ENCODE measurements at regions not wholly inside any gene's neighbourhood (a gene's known extent, or its start where the extent isn't known, plus 50 kb on each side); places are given as distances from the start of the nearest gene placed in this dataset.

- TF ChIP-seq GATA3 (IDR thresholded peaks at IDR 0.05; ENCODE audit: low read depth, low read length), result no peak
- no peak for TF ChIP-seq GATA2 (IDR thresholded peaks at IDR 0.05; ENCODE audit: low read depth, low read length)
These were observed 209.2 kb upstream of the SHH start for GRCh38 chr7:156021471-156021870.

GRCh38 chr7:156020566-156020965 lies 208.3 kb upstream of the SHH start:
- TF ChIP-seq GATA2 (IDR thresholded peaks at IDR 0.05; ENCODE audit: low read depth, low read length) (no peak), GATA3 (IDR thresholded peaks at IDR 0.05; ENCODE audit: low read depth, low read length) (no peak)

DNA sequence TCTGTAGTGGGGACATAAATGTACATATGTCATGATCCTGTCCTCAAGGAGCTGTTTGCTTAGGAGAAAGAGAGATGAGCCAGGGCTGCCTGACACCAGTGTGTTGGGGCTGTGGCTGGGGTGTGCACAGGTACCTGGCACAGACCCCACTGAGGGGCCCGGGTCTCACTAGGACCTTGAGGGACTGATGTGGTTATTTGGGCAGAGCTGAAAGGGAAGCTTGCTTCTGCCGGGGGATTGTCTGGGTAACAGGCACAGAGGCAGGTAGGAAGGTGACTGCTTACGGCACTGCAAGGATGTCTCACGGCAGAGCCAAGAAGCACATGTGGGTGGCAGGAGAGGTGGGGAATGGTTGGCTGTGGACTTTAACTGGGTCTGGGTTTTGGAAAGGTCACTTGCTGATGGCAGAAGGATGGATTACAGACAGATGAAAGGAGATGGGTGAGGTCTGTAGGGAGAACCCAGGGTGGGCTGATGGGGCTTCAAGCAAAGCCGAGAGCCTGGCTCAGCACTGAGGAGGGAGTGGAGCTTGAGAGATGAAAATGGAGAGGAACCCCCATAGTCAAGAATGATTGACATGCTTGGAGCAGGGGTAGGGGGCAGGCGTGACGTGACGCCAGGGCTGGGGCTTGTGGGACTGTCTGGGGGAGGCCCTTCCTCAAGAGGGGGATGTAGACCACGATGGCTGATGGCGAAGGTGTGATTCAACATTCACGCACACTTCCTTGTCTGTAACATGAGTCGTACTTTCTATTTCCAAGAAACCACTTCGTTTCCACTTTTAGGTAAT lies 207.7 kb upstream of the SHH start:
- TF ChIP-seq GATA3 (IDR thresholded peaks at IDR 0.05; ENCODE audit: low read depth, low read length), result no peak
- TF ChIP-seq GATA2 (IDR thresholded peaks at IDR 0.05; ENCODE audit: low read depth, low read length), result no peak

DNA sequence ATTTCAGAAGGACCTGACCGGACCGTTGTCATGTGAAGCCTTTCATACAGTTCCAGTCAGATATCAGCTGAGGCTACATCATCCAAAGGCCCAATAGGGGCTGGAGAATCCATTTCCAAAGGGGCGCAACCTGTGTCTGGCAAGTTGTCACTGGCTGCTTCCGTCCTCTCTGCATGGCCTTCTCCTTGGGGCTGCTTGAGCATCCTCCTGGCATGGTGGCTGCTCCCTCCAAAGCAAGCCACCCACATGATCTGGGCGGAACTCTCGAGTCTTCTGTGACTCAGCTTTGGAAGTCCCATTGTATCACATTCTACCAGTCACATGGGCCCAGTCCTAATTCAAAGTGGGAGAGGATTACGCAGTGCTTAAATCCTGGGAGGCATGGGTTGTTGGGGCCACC lies 207.0 kb upstream of the SHH start:
- TF ChIP-seq GATA2 (IDR thresholded peaks at IDR 0.05; ENCODE audit: low read depth, low read length), result no peak
- no peak for TF ChIP-seq GATA3 (IDR thresholded peaks at IDR 0.05; ENCODE audit: low read depth, low read length)

DNA sequence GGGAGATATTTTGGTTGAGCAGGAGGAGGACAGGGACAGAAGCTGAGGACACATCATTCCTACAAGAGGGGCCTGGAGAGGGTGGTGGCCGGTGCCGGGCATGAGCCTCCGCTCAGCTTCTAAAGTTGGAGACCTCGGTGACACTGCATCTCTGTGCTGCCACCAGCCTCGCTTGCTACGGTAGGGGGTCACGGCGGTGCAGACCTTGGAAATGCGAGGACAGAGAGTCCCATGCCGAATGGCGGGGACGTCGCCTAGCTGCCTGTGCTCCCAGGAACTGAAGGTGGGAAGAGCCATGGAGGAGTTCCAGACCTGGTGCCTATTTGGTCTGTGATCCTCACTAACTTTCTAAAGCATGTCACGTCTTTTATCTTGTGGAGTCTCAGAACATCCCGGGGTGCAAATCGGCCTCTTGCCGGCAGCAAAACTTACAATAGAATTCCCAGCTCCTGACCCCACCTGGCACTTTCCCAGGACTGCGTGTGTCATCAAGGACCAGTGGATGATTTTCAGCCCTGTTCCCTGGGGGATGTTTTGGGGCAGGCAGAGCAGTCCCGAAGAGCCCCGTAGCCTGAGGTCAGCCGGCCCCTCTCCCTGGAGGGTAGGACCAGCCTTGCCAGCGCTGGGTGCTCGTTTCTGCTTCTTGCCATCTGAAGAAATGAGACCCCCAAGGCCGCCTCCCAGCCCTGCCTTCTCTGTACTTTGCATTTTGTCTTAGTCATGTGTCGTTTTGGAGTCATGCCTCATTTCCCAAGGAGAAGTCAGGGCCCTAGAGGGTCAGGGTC lies 205.8 kb upstream of the SHH start:
- no peak for TF ChIP-seq GATA3 (IDR thresholded peaks at IDR 0.05; ENCODE audit: low read depth, low read length)

DNA sequence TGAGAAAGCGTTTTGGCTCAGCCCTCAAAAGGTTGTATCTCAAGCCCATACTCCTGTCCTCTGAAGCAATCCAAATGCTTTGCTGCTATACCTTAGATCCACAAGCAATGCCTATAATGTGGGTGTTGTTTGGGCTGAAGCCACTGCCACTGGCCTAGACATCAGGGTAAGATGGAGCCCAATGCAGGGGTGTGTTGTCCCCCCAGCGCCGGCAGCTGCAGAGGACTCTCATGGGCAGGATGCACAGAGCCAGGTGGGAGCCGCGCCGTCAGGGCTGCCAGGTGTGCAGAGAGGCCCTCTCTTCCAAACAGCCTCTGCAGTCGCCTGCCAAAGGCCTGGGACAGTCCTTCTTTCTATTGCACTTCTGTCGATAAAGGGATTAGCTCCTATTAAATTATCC lies 205.2 kb upstream of the SHH start:
- TF ChIP-seq GATA3 (IDR thresholded peaks at IDR 0.05; ENCODE audit: low read depth, low read length) (no peak), GATA2 (IDR thresholded peaks at IDR 0.05; ENCODE audit: low read depth, low read length) (no peak)

- TF ChIP-seq GATA3 (IDR thresholded peaks at IDR 0.05; ENCODE audit: low read depth, low read length) (no peak), GATA2 (IDR thresholded peaks at IDR 0.05; ENCODE audit: low read depth, low read length) (no peak)
These were observed 203.2 kb upstream of the SHH start for GRCh38 chr7:156015237-156016020.

DNA sequence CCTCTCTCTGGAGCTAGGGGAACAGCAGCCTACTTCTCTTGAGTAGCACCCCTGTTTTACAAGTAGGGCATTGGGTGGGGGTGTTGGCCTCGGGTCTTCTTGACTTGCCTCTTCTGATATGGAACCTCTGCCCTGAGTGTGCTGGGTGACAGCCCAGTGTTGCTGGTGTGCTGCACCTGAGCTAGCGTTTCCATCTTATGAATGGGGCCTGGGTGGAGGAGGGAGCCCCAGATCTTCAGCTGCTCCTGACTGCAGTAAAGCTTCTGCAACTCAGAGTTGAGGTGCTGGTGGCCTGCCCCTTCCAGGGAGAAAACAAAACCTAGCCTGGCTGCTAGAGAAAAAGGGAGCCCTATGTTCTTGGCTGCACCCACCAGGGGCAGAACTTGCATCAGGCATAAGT lies 202.5 kb upstream of the SHH start:
- TF ChIP-seq GATA3 (IDR thresholded peaks at IDR 0.05; ENCODE audit: low read depth, low read length) (no peak), GATA2 (IDR thresholded peaks at IDR 0.05; ENCODE audit: low read depth, low read length) (no peak)

GRCh38 chr7:156014201-156014600 lies 201.9 kb upstream of the SHH start:
- TF ChIP-seq GATA2 (IDR thresholded peaks at IDR 0.05; ENCODE audit: low read depth, low read length) (no peak), GATA3 (IDR thresholded peaks at IDR 0.05; ENCODE audit: low read depth, low read length) (no peak)

DNA sequence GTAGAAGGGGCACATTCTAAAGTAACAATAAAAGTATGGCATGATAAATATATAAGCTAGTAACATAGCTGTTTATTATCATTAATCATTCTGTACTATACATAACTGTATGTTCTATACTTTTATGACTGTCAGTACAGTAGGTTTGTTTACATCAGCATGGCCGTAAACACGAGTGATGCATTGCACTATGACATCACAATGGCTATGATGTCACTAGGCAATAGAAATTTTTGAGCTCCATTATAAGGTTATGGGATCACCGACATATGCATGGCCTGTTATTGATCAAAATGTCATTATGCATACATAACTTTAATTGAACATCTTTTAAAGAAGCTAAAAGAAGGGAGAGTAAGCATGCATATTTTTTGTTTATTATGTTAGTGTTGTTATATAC lies 200.1 kb upstream of the SHH start:
- no peak for TF ChIP-seq GATA2 (IDR thresholded peaks at IDR 0.05; ENCODE audit: low read depth, low read length)
- no peak for TF ChIP-seq GATA3 (IDR thresholded peaks at IDR 0.05; ENCODE audit: low read depth, low read length)

GRCh38 chr7:156009569-156009968 lies 197.3 kb upstream of the SHH start:
- TF ChIP-seq GATA3 (IDR thresholded peaks at IDR 0.05; ENCODE audit: low read depth, low read length) (no peak), GATA2 (IDR thresholded peaks at IDR 0.05; ENCODE audit: low read depth, low read length) (no peak)

DNA sequence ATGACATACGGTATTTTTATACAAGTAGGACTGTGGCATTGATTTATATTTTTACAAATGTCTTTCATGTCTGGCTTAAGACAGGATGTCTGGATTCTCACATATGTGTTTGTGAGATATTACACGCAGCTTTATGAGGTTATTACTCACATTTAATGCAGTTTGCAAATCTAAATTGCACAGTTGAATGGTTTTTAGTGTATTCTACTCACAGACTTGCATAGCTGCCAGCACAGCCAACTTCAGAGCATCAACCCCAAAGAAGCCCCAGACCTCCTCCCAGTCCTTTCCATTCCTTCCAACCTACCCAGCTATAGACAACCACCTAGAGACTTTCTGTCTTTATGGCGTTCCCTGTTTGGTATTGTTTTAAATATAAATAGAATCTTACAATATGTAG lies 193.8 kb upstream of the SHH start:
- TF ChIP-seq GATA2 (IDR thresholded peaks at IDR 0.05; ENCODE audit: low read depth, low read length) (no peak), GATA3 (IDR thresholded peaks at IDR 0.05; ENCODE audit: low read depth, low read length) (no peak)

DNA sequence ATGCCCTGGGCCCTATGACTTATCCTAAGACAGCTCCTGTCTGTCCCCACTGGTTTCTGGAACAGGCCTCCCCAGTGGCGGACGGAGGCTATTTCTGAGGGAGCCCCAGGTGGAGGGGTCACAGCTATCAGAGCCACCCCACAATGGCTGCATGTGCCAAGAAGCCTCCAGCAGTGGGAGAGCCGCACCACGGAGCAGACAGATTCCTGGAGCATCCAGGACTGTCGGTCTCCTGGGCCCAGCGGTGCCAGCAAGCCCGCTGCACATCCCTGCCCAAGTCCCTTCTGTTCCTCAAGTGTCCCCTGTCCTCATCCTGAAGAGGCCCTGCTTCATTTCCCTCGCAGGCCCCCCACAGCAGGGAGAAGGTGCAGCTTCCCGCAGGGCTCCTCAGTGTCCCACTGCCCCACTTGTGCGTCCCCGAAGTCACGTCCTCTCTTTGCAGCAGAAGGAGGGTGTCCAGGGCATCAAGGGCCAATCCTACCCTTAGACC lies 193.0 kb upstream of the SHH start:
- no peak for TF ChIP-seq GATA2 (IDR thresholded peaks at IDR 0.05; ENCODE audit: low read depth, low read length)
- no peak for TF ChIP-seq GATA3 (IDR thresholded peaks at IDR 0.05; ENCODE audit: low read depth, low read length)

All from SH-SY5Y (cell line).